IPS-18a (cell line): ENCODE measurements at regions not wholly inside any gene's neighbourhood (a gene's known extent, or its start where the extent isn't known, plus 50 kb on each side); places are given as distances from the start of the nearest gene placed in this dataset.

Experiments
- H3K27ac ChIP-seq: one replicate; pipeline ENCODE4 v1.5.1; 2013; ENCODE audit warnings: low read length
- H3K27me3 ChIP-seq: one replicate; pipeline ENCODE4 v1.6.1; 2013; ENCODE audit warnings: mild to moderate bottlenecking, low read length; ENCODE audit not compliant: control insufficient read depth, insufficient read depth
- H3K36me3 ChIP-seq: one replicate; pipeline ENCODE4 v1.6.1; 2013; ENCODE audit warnings: low read depth, low read length; ENCODE audit not compliant: control insufficient read depth
- H3K4me1 ChIP-seq: one replicate; pipeline ENCODE4 v1.6.1; 2013; ENCODE audit warnings: low read depth, low read length; ENCODE audit not compliant: control insufficient read depth
- H3K4me3 ChIP-seq: one replicate; pipeline ENCODE4 v1.5.1; 2013; ENCODE audit warnings: low read length
- H3K9ac ChIP-seq: one replicate; pipeline ENCODE4 v1.6.1; 2013; ENCODE audit warnings: mild to moderate bottlenecking, low read length, moderate library complexity
- H3K9me3 ChIP-seq: one replicate; pipeline ENCODE4 v1.6.1; 2013; ENCODE audit warnings: low read depth, low read length; ENCODE audit not compliant: control insufficient read depth

GRCh38 chr1:182127656-182128055, 66.1 kb upstream of the ZNF648 start:
- H3K27me3 ChIP-seq: no peaks in the 10 kb centered on the region
- H3K4me3 ChIP-seq: no peak overlapping the region

GRCh38 chr1:182126272-182126800, 64.8 kb upstream of the ZNF648 start:
- Histone ChIP-seq H3K27ac (no peak overlapping the region), H3K9ac (no peak overlapping the region), H3K4me1 (peaks cover 4% of the 10 kb centered on the region), H3K27me3 (no peaks in the 10 kb centered on the region), H3K4me3 (no peak overlapping the region), H3K36me3 (no peaks in the 10 kb centered on the region), H3K9me3 (no peaks in the 10 kb centered on the region)

More at GRCh38 chr1:182127656-182128055, 66.1 kb upstream of the ZNF648 start:
- Histone ChIP-seq H3K9ac (no peak overlapping the region), H3K36me3 (no peaks in the 10 kb centered on the region), H3K4me1 (peaks cover 4% of the 10 kb centered on the region), H3K9me3 (no peaks in the 10 kb centered on the region), H3K27ac (no peak overlapping the region)

DNA sequence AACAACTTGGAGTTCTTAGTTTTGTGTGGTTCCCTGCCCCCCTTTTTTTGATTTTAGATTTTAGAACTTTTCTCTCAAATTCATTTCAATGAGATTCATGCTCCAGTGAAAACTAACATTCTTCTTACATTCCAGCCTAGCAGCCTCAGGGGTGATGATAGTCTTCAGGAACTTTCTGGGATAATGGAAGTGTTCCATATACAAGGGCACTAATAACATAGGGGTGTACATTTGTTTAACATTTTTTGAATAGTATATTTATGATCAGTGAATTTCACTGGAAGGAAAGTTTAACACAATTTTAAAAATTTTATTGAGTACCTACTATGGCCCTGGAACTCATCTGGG, 61.4 kb upstream of the ZNF648 start:
- no peak overlapping the region for H3K9ac ChIP-seq
- no peaks in the 10 kb centered on the region for H3K27me3 ChIP-seq
- no peaks in the 10 kb centered on the region for H3K9me3 ChIP-seq
- no peaks in the 10 kb centered on the region for H3K36me3 ChIP-seq
- H3K4me1 ChIP-seq: no peaks in the 10 kb centered on the region
- no peak overlapping the region for H3K27ac ChIP-seq
- H3K4me3 ChIP-seq: no peak overlapping the region

DNA sequence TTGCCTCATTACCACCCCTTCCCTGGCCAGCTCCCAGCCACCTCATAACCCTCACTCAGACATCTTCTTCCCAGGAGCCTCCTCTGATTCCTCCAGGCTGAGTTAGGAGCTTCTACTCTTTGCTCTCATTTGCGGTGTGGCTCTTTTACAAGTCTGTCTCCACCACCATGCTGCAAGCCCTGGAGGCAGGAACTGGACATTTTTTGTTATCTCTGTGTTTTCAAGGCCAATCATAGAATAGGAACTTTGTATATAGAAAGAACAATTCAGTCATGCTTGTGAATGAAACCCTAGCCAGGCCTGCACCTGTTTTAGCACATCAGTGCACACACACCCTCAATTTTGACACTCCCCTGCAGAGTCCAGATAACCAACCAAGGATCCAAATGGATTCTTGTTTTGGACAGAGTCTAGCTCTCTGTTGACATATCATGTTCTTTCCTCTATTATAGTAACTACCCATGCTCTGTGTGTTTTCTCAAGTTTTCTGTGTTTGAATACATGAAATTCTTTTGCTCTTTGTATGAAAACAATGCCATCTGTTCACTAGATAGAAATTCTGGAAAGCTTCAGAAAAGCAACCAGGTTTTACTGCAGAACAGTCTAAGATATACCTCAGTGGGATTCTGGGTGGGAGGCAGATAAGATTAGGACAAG, 60.9 kb upstream of the ZNF648 start:
- H3K9ac ChIP-seq: no peak overlapping the region
- no peaks in the 10 kb centered on the region for H3K36me3 ChIP-seq
- no peak overlapping the region for H3K27ac ChIP-seq
- H3K4me3 ChIP-seq: no peak overlapping the region
- H3K9me3 ChIP-seq: no peaks in the 10 kb centered on the region
- H3K27me3 ChIP-seq: no peaks in the 10 kb centered on the region
- no peaks in the 10 kb centered on the region for H3K4me1 ChIP-seq

GRCh38 chr1:182121787-182122186, 60.3 kb upstream of the ZNF648 start:
- Histone ChIP-seq H3K9ac (no peak overlapping the region), H3K27me3 (no peaks in the 10 kb centered on the region), H3K9me3 (no peaks in the 10 kb centered on the region), H3K4me3 (no peak overlapping the region), H3K4me1 (no peaks in the 10 kb centered on the region), H3K36me3 (no peaks in the 10 kb centered on the region), H3K27ac (no peak overlapping the region)

- H3K27me3 ChIP-seq: no peaks in the 10 kb centered on the region
- no peak overlapping the region for H3K4me3 ChIP-seq
- no peaks in the 10 kb centered on the region for H3K36me3 ChIP-seq
- H3K27ac ChIP-seq: no peak overlapping the region
- H3K9ac ChIP-seq: no peak overlapping the region
- H3K9me3 ChIP-seq: no peaks in the 10 kb centered on the region
- no peaks in the 10 kb centered on the region for H3K4me1 ChIP-seq
Observed at GRCh38 chr1:182120411-182121258, 59.1 kb upstream of the ZNF648 start.

DNA sequence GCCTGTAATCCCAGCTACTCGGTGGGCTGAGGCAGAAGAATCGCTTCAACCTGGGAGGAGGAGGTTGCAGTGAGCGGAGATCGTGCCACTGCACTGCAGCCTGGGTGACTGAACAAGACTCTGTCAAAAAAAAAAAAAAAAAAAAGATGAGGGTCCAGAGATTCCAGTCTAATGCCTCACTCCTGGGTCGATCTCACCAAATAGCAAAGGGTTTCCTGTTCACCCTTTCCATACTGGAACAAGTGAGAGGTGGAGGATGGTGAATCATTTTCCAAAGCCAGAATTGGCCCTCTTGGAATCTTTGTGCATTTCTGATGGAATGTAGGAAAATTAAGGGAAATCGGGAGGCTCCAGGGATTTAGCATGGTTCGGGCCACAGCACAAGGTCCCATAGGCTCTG, 58.1 kb upstream of the ZNF648 start:
- Histone ChIP-seq H3K27me3 (no peaks in the 10 kb centered on the region), H3K4me3 (no peak overlapping the region), H3K27ac (no peak overlapping the region), H3K36me3 (no peaks in the 10 kb centered on the region), H3K9me3 (no peaks in the 10 kb centered on the region), H3K9ac (no peak overlapping the region), H3K4me1 (no peaks in the 10 kb centered on the region)

DNA sequence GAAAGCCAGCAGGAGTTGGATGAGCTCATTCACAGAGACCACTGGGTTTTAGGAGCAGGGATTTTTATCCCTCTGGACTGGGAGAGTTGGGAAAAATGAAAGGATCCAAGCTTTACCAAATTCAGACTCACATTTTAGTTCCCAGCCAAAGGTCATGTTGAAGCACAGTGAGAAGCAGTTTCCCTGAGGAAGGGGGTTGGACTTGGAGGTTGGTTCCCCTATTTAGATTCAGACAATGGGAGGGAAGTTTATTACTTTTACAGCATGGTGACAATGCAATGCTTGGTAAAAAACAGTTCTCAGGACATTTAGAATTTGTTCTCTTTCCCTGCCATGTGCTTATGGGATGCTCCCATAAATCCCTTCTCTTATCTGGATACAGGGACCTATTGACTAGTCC, 57.3 kb upstream of the ZNF648 start:
- Histone ChIP-seq H3K27ac (no peak overlapping the region), H3K4me1 (no peaks in the 10 kb centered on the region), H3K27me3 (no peaks in the 10 kb centered on the region), H3K9me3 (no peaks in the 10 kb centered on the region), H3K36me3 (no peaks in the 10 kb centered on the region), H3K4me3 (no peak overlapping the region), H3K9ac (no peak overlapping the region)

DNA sequence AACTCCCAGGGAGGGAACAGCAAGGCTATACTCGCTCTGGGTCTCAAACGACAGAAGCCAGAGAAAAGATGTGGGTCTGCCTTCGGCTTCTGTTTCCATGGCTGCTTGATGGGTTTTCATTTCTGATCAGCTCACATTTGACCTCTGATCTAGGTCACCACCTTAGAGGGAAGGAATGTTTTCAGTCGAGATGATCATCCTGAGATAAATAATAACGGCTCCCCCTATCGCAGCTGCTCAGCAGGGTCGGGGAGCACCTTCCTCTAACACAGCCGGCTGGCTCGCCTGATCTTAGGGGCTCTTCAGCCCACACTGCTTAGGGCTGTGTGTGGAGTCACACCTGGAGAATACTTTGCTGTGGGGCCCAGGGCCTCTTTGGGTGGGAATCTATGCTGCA, 53.1 kb upstream of the ZNF648 start:
- no peak overlapping the region for H3K4me3 ChIP-seq
- no peaks in the 10 kb centered on the region for H3K9me3 ChIP-seq
- H3K27ac ChIP-seq: no peak overlapping the region
- no peaks in the 10 kb centered on the region for H3K27me3 ChIP-seq
- H3K4me1 ChIP-seq: no peaks in the 10 kb centered on the region
- H3K9ac ChIP-seq: no peak overlapping the region
- H3K36me3 ChIP-seq: no peaks in the 10 kb centered on the region

- H3K36me3 ChIP-seq: no peaks in the 10 kb centered on the region
- H3K27me3 ChIP-seq: no peaks in the 10 kb centered on the region
- no peak overlapping the region for H3K9ac ChIP-seq
- H3K4me3 ChIP-seq: no peak overlapping the region
- H3K9me3 ChIP-seq: no peaks in the 10 kb centered on the region
- no peak overlapping the region for H3K27ac ChIP-seq
- H3K4me1 ChIP-seq: no peaks in the 10 kb centered on the region
Observed at GRCh38 chr1:182113879-182114626, 52.5 kb upstream of the ZNF648 start.

DNA sequence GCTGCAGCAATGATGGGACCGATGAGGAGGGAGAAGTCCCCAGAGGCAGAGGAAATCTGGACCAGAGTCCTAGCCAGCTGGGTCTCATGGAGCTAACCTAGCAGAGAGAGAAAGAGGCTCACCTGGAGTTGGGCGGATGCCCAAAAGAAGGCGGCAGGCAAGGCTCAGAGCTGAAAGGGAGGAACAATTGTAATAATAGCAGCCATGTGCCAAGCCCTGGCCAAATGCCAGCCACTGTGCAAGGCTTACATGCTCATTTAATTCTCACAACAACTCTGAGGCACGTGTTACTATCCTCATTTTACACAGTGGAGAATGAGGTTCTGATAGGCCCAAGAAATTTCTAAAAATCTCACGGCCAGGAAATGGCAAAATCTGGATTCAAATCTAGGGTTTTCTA, 50.0 kb upstream of the ZNF648 start:
- Histone ChIP-seq H3K9me3 (no peaks in the 10 kb centered on the region), H3K36me3 (no peaks in the 10 kb centered on the region), H3K4me3 (no peak overlapping the region), H3K9ac (no peak overlapping the region), H3K27ac (no peak overlapping the region), H3K4me1 (no peaks in the 10 kb centered on the region), H3K27me3 (no peaks in the 10 kb centered on the region)
